Fibroblast of villous mesenchyme (primary cell): ENCODE measurements at regions not wholly inside any gene's neighbourhood (a gene's known extent, or its start where the extent isn't known, plus 50 kb on each side); places are given as distances from the start of the nearest gene placed in this dataset.

ENCODE experiments used
- DNase-seq: peaks from one replicate; pipeline ENCODE4 v3.0.0-alpha.2; 2010; ENCODE audit warnings: low read depth
- H3K4me3 ChIP-seq: 2 replicates; pipeline ENCODE4 v1.5.1; 2011; ENCODE audit warnings: low read depth, mild to moderate bottlenecking, low read length
- TF ChIP-seq, protein P1 (sequence below): IDR thresholded peaks from 2 replicates; pipeline ENCODE4 v1.5.1; 2012; ENCODE audit warnings: low read depth, mild to moderate bottlenecking, low read length; ENCODE audit not compliant: insufficient read depth

DNA sequence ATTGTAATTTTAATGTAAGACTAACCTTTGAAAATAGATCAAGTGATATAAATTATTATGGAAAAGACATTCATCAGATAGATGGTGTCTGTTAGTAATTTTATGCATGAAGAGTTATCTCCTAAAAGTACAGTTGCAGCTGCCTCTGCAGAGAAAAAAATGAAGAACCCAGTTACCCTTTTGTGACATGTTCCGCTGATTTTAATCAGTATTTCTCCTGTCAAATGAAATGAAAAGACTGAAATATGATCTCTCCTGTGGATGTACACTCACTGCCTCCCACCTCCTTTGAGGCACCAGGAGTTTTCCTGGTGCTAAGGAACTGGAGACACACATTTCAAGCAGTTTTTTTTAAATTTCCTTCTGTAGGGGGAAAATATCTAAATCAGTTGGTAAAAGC lies 277.4 kb downstream of the KIF4B start:
- TF ChIP-seq, protein P1, sequence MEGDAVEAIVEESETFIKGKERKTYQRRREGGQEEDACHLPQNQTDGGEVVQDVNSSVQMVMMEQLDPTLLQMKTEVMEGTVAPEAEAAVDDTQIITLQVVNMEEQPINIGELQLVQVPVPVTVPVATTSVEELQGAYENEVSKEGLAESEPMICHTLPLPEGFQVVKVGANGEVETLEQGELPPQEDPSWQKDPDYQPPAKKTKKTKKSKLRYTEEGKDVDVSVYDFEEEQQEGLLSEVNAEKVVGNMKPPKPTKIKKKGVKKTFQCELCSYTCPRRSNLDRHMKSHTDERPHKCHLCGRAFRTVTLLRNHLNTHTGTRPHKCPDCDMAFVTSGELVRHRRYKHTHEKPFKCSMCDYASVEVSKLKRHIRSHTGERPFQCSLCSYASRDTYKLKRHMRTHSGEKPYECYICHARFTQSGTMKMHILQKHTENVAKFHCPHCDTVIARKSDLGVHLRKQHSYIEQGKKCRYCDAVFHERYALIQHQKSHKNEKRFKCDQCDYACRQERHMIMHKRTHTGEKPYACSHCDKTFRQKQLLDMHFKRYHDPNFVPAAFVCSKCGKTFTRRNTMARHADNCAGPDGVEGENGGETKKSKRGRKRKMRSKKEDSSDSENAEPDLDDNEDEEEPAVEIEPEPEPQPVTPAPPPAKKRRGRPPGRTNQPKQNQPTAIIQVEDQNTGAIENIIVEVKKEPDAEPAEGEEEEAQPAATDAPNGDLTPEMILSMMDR, result no peak
- DNase-seq, result no peak
- no peak overlapping the region for H3K4me3 ChIP-seq

DNA sequence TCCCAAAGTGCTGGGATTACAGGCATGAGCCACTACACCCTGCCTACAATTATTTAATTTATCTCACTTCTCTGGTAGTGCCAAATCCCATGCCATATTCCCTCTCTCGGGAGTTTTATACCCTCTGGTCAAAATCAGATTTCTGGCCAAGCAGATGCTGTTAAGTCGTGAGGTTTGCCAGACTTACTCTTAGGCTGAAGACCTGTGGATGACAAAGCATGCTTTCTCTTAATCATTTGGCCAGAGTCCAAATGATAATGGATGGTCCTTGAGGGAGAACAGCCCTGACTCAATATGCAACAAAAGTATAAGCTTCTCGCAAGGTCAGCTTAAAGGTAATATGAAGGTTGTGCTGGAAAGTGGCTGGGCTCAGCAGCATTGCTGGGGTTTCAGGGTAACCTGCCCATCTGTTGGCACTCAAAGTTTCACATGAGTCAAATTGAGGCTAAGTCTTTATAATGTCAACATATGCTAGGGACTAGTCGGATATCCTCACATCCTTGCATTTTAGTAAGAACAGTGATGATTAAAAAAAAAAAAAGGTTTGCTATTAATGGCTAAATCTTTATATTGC lies 280.1 kb downstream of the KIF4B start:
- H3K4me3 ChIP-seq, result no peak overlapping the region
- TF ChIP-seq, protein P1, result no peak
- no peak for DNase-seq

DNA sequence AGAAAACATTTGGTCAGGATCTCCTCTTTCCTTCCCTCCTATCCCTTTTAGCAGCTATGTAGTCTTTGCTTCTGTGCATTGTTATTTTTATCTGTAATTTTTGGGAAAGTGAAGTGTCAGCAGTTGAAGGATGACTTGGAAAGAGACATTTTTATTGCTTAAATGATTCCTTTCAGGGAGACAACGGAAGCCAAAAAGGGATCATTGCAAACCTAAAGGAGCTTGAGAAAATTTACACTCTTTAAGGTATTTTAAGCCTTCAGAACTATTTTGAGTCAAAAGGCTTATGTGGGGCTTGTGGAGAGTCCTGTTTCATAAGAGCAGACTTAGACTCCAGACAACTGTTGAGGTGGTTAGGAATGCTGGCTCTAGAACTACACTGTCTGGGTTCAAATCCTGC lies 281.6 kb downstream of the KIF4B start:
- TF ChIP-seq, protein P1, result no peak
- H3K4me3 ChIP-seq, result no peak overlapping the region
- no peak for DNase-seq

DNA sequence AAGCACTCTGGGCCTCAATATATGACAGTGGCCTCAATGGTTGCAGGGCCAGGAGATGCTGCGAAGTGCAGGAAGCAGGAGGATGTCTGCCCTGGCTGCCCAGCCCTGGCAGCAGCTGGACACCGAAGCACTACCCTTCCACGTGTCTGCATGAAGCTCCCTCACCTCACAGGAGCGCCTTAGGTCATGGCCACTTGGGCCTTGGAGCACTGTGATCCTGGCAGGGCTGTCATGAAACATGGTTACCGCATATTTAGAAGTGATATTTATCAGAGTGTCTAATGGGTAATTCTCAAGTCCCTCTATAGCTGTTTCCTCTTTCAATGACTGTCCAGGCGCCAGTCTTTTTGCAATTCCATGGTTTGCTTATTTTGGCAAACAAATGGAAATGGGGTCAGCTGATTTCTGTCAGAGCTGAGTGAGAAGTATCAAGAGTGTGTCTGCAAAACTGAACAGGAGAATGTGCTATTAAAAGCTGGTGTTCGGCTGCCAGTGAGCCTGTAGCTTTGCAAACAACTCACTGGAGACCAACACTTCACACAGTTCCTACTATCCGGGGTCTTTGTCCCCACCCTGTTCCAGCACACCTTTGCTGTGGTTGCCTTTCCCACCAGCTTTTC lies 285.9 kb downstream of the KIF4B start:
- TF ChIP-seq, protein P1, result no peak
- no peak overlapping the region for H3K4me3 ChIP-seq
- DNase-seq, result no peak

DNA sequence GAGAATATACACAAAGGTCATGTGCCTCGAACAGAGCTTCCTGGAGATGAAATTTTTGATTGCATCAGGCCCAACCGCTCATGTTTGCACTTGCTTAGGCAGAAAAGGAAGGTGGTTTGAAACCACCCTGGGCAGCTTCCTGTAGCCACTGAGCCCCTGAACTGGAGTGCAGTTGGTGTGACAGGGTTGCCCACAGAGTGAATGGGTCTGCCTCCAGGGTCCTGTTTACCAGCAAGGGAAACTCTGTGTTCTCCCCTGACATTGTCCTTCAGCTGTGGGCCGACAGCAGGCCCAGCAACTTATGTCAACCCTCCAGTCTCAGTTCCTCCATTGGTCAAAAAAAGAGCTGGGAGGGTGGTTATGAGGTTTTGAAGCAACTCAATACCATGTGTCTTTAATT lies 289.6 kb downstream of the KIF4B start:
- no peak for DNase-seq
- no peak overlapping the region for H3K4me3 ChIP-seq
- TF ChIP-seq, protein P1, result no peak

DNA sequence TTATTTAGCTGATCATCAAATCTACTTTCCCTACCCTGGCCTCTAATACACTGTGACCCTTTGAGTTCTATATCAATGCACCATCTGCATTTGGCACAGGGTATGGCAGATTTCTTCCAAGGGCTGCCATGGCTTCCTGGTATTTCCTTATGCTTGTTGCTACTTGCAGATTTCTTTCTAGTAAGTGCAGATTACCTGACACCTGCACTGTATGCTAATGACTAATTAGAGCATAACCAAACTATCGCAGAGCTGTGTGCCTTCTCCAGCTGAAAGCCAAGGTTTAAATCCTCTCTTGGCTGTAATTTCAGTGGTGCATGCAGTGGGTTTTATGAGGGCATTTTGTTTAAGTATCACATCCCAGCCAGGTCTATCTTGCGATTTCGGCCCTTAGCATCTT lies 293.7 kb downstream of the KIF4B start:
- TF ChIP-seq, protein P1, result no peak
- no peak for DNase-seq
- no peak overlapping the region for H3K4me3 ChIP-seq

DNA sequence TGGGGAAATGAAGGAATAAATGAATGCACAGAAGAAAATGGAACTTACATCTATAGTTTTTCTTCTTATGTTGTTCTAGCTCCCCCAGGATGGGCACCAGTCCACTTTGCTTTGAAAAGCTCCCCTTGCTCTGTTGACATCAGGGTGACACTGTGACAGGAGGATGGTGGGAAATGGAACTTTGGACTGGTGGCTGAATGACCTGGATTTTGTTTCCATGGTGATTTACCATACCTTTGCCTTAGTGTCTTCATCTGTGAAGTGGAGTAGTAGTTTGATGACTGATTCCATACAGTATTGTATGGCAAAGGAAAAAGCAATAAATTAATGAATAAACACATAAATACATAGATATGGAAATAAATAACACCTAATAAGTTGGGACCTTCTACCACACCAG lies 294.7 kb downstream of the KIF4B start:
- TF ChIP-seq, protein P1, result no peak

More for the DNA sequence above, 294.7 kb downstream of the KIF4B start:
- no peak overlapping the region for H3K4me3 ChIP-seq
- DNase-seq, result no peak
